CD4-positive, alpha-beta T cell (primary cell): ENCODE measurements at regions not wholly inside any gene's neighbourhood (a gene's known extent, or its start where the extent isn't known, plus 50 kb on each side); places are given as distances from the start of the nearest gene placed in this dataset.
"Not testable (repeated sequence)": the region's sequence is repeated elsewhere in the genome, so short reads cannot be mapped to it uniquely, and the experiment has no call there.

Source experiments
- ATAC-seq: fragments of 200-7000 bp; cut with Tn5 transposase; one replicate; pipeline ENCODE4 v1.10.0; 2022; ENCODE audit warnings: mild to moderate bottlenecking; ENCODE audit not compliant: poor library complexity
- CTCF ChIA-PET: fragments of 350-600 bp; sonication (Branson Sonifier 250); formaldehyde crosslinking; loops from one replicate; lab custom pipeline; 2021; ENCODE audit warnings: antibody characterized with exemption, inconsistent platforms; lab: Charles Lee
- POLR2A ChIA-PET: fragments of 350-600 bp; sonication (Branson Sonifier 250); formaldehyde crosslinking; loops from one replicate; lab custom pipeline; 2021; ENCODE audit warnings: antibody characterized with exemption, inconsistent platforms; lab: Charles Lee
- DNase-seq, 14 experiments: peaks; one replicate each; pipeline ENCODE4 v3.0.0-alpha.2; 2013 to 2020; ENCODE audit warnings: mixed read lengths in 2 of 14
- H3K27ac ChIP-seq, 2 donors: one replicate each; pipeline versions ENCODE4 v1.5.1 to v1.7.0; 2013; ENCODE audit warnings: low read length in 2 of 2, low read depth in 1 of 2, mild to moderate bottlenecking in 1 of 2
- H3K27me3 ChIP-seq, 2 experiments: 1 replicate in 1 of 2; 2 replicates in 1 of 2; pipeline versions ENCODE4 v1.6.1 to v1.7.0; 2013; ENCODE audit warnings: low read length in 2 of 2, control low read depth in 1 of 2, mild to moderate bottlenecking in 1 of 2, moderate library complexity in 1 of 2; ENCODE audit not compliant: insufficient read depth in 2 of 2, control insufficient read depth in 1 of 2
- H3K36me3 ChIP-seq: one replicate; pipeline ENCODE4 v1.6.1; 2013; ENCODE audit warnings: low read length, control low read depth; ENCODE audit not compliant: insufficient read depth
- H3K4me1 ChIP-seq: one replicate; pipeline ENCODE4 v1.6.1; 2013; ENCODE audit warnings: low read length, control low read depth; ENCODE audit not compliant: insufficient read depth
- H3K4me3 ChIP-seq: one replicate; pipeline ENCODE4 v1.5.1; 2013; ENCODE audit warnings: mild to moderate bottlenecking, low read length, moderate library complexity
- H3K9me3 ChIP-seq, 2 experiments: 1 replicate in 1 of 2; 2 replicates in 1 of 2; pipeline versions ENCODE4 v1.6.1 to v1.7.0; 2013; ENCODE audit warnings: low read length in 2 of 2, mild to moderate bottlenecking in 2 of 2, control low read depth in 1 of 2, moderate library complexity in 1 of 2; ENCODE audit not compliant: control insufficient read depth in 1 of 2, insufficient read depth in 1 of 2
- H3K27ac Mint-ChIP-seq: one replicate; pipeline ENCODE4 v1.8.0; 2020; ENCODE audit warnings: mixed read lengths
- H3K27me3 Mint-ChIP-seq: one replicate; pipeline ENCODE4 v1.8.0; 2021; ENCODE audit warnings: mixed read lengths
- H3K36me3 Mint-ChIP-seq: one replicate; pipeline ENCODE4 v1.8.0; 2021; ENCODE audit warnings: low read depth, mixed read lengths
- H3K4me1 Mint-ChIP-seq: one replicate; pipeline ENCODE4 v1.8.0; 2021; ENCODE audit warnings: low read depth, mixed read lengths
- H3K4me3 Mint-ChIP-seq: one replicate; pipeline ENCODE4 v1.8.0; 2020; ENCODE audit warnings: mild to moderate bottlenecking, mixed read lengths
- H3K9me3 Mint-ChIP-seq: one replicate; pipeline ENCODE4 v1.8.0; 2020; ENCODE audit warnings: mixed read lengths
- CTCF ChIP-seq: fragments of 200-600 bp; IDR thresholded peaks from one replicate; pipeline ENCODE4 v1.8.0; 2022; ENCODE audit warnings: antibody characterized with exemption, mild to moderate bottlenecking
- intact Hi-C, 2 experiments: fragments of 100-400 bp; cut with DNase I in 1 of 2; cut with micrococcal nuclease in 1 of 2; formaldehyde crosslinking; loops; one replicate each; pipeline versions ENCODE4 v1.15.1 to v1.9.0; 2023 to 2025; cut with DNase I, micrococcal nuclease

DNA sequence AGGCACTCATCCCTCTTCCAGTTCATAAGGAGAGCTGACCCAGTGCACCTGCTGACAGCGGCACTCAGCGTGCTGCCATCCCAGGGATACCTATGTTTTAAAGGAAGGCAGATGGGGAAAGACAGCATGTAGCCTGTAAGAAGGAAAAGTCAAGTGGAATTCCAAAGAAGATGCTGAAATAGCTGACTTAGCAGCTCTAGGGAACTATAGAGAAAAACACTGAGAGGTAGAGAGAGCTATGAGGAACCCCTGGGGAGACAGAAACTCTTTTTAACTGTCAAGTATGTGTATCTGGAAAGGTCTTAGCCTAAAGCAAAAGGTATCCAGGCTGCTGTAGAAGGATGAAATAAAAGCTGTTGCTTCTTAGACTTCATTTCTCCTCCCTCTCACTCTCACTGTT, 113.4 kb upstream of the BCL6 start:
- intact Hi-C loops: no loop called here
- Mint-ChIP-seq H3K36me3 (no peaks in the 10 kb centered on the region), H3K27ac (no peak overlapping the region), H3K9me3 (peaks cover 2% of the 10 kb centered on the region), H3K27me3 (no peaks in the 10 kb centered on the region), H3K4me3 (no peak overlapping the region), H3K4me1 (no peaks in the 10 kb centered on the region)
- Histone ChIP-seq H3K4me1 (no peaks in the 10 kb centered on the region), H3K4me3 (no peak overlapping the region), H3K9me3 (no peaks in the 10 kb centered on the region), H3K27ac (no peak overlapping the region), H3K36me3 (no peaks in the 10 kb centered on the region), H3K27me3 (no peaks in the 10 kb centered on the region)
- TF ChIP-seq CTCF: no peak
- ChIA-PET CTCF (no interaction called here), POLR2A (no interaction called here)
- ATAC-seq (no peak), DNase-seq (no peak)

DNA sequence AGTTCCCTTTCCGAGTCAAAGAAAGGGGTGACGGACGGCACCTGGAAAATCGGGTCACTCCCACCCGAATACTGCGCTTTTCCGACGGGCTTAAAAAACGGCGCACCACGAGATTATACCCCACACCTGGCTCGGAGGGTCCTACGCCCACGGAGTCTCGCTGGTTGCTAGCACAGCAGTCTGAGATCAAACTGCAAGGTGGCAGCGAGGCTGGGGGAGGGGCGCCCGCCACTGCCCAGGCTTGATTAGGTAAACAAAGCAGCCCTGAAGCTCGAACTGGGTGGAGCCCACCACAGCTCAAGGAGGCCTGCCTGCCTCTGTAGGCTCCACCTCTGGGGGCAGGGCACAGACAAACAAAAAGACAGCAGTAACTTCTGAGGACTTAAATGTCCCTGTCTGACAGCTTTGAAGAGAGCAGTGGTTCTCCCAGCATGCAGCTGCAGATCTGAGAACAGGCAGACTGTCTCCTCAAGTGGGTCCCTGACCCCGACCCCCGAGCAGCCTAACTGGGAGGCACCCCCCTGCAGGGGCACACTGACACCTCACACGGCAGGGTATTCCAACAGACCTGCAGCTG, 117.5 kb upstream of the BCL6 start:
- CTCF ChIA-PET, intact Hi-C loops, H3K27me3 Mint-ChIP-seq, H3K27ac ChIP-seq, H3K4me1 Mint-ChIP-seq, H3K36me3 Mint-ChIP-seq, ATAC-seq, H3K9me3 Mint-ChIP-seq, POLR2A ChIA-PET, H3K36me3 ChIP-seq, H3K27ac Mint-ChIP-seq, H3K27me3 ChIP-seq, H3K4me1 ChIP-seq, H3K9me3 ChIP-seq, H3K4me3 ChIP-seq: not testable (repeated sequence)
- peak in 2 of 14 experiments; percentile 5 for DNase-seq
- peak overlapping the region; percentile 72 for H3K4me3 Mint-ChIP-seq

GRCh38 chr3:187870360-187871203, 125.3 kb upstream of the BCL6 start:
- ChIA-PET CTCF (interaction anchor here (0.6 to 1.8 kb wide), 2 partner anchors 13 to 55 kb away, joined by 5 to 6 read pairs; no protein-coding TSS in a partner anchor), POLR2A (interaction anchor here (0.6 kb wide), 1 partner anchor 125 kb away, joined by 4 read pairs; the partner anchor contains the start of gene BCL6)
- Histone ChIP-seq H3K4me1 (no peaks in the 10 kb centered on the region), H3K4me3 (no peak overlapping the region), H3K27ac (no peak overlapping the region), H3K36me3 (no peaks in the 10 kb centered on the region), H3K9me3 (no peaks in the 10 kb centered on the region), H3K27me3 (no peaks in the 10 kb centered on the region)
- no peak overlapping the region for H3K27ac Mint-ChIP-seq
- no peaks in the 10 kb centered on the region for H3K4me1 Mint-ChIP-seq
- no peak overlapping the region for H3K4me3 Mint-ChIP-seq
- DNase-seq (no peak), ATAC-seq (no peak)
- no peaks in the 10 kb centered on the region for H3K27me3 Mint-ChIP-seq
- H3K9me3 Mint-ChIP-seq: no peaks in the 10 kb centered on the region
- intact Hi-C loops: no loop called here
- no peaks in the 10 kb centered on the region for H3K36me3 Mint-ChIP-seq
- no peak for TF ChIP-seq CTCF
